ENCODE measurements at regions not wholly inside any gene's neighbourhood (a gene's known extent, or its start where the extent isn't known, plus 50 kb on each side); places are given as distances from the start of the nearest gene placed in this dataset.

DNA sequence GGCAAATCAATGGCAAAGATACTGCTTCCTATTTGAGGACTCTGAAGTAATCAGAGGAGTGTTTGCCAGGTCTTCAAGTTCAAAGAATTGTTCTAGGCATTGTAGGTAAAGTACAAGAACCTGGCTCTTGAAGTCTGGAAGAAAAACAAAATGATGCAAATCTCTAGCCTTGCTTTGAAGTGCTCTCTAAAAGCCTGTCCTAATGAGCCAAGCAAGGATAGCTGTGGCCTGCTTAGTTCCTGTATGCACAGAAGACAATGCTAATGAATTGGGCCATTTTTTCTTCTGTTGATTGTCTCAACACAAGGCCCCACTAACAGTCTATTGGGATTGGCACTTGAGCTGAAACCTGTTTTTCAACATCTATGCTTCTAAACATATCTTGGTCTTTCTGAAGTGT, 165.0 kb upstream of the POU3F2 start:
- no peak for DNase-seq

DNA sequence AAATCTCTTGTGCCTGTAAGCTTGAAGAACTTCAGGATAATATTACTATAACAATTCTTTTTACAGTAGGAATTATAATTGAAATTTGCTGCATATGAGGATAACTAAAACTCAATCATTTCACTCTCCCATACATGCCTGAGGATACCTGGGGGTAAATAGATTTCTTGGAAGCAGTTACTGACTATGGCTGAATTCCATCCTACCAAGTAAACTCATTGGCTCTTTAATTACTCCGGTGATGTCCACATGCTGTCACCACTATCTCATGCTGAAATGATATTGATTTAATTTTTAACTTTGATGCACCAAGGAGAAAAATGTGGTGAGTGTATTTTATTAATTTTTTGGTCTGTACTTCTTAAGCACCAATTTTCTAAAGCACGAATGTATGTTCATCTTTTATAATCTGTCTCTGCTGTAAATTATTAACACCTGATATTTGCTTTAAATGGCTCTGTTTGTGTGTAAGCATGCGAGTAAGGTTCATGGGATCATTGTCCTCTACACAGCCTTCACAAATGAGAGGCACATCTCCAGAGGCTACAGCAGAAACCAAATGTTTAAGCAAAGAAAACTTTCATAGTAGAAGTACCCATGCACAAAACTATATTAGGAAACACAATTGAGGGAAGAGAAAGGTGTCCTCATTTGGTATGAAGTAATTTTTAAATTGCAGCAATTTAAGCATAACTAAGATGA, 164.2 kb upstream of the POU3F2 start:
- no peak for DNase-seq

DNA sequence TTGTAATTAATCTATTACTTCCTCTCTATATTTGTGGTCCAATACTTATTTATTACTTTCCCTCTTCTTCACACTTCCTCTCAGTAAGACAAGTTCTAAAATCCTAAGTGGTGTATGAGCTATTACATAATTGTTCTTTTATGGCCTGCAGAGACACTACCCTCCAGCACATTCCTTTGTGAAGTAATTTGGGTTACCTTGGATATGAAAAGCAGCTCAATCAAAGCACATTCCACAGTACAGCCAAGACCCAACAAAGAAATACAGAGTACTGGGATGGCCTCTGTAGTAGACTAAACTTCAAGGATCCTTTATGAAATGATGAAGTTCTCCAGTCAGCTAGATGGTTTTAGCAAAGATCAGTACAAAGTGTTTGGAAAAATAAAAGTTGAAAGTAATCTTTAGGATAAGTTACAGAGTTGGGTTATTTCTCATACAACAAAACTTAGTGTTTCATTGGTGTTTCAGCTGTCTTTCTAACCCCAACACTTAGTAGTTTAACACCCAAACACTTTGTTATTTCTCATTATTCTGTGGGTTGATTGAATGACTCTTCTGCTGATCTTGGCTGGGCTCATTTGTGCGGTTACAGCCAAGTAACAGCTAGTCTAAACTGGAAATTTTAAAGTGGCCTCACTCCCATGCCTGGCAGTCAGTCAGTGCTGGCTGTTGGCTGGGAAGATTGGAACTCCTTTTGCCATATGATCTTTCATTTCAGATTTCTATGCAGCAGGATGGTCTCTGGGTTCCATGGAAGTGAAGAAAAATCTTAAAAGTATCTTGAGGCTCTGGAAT, 161.5 kb upstream of the POU3F2 start:
- no peak for DNase-seq

DNA sequence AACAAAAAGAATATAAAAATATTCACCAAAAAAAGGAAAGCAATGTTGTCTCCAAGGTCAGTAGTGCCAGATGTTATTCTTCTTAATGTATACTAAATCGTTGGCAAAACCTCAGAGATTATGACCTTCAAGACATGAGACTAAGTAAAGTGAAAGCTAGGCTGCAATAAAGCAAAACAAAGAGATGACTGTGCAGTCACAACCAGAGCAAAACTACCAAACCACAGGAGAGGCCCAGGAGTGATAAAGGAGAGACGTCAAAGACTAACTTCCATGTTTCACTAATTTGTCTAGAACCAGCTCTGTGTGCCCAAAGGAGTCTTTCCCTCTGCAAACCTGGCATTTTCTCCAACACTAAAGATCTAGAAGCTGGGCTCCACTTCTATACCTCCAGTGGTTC, 155.9 kb upstream of the POU3F2 start:
- DNase-seq: no peak

DNA sequence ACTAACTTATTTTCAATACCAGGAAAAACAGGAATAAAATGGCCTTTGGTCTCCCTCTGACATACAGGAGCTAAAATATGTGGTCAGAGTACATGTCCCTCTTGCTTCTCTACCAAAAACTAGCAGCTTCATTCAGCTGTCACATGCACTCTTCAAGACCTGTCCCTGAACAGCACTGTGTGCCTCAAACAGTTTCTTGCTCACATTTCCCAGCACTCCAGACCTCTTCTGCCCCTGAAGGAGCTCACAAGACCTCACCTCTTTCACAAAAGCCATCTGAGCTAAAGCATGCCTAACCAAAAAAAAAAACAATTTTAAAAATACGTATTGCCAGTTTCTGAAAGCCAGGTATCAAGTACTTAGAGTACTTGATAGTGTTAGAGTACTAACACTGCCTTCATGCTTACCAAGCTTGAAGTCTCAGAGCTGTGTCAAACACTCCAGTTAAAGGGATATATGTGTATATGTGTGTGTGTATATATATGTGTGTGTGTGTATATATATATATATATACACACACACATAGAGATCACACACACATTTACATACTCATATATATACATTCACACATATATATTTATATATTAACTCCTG, 148.3 kb upstream of the POU3F2 start:
- DNase-seq: no peak

DNA sequence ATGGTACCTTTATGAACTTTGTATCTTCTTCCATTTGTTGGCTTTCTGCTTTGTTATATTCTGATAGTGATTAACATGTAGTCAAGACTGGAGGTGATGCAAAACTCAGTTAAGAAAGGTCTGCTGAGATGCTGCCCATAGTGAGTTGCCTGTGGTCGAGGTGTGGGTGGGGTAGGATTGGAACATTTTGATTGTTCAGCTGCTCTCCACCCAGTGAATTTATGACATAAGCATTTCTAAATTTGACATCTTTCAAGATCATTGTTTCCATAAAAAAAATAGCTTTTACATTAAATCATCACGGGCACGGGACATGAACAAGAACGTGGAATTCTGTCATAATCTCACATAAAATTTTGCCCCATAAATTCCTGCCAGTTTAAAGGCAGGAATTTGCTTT, 146.6 kb upstream of the POU3F2 start:
- DNase-seq: peak; percentile 3

DNA sequence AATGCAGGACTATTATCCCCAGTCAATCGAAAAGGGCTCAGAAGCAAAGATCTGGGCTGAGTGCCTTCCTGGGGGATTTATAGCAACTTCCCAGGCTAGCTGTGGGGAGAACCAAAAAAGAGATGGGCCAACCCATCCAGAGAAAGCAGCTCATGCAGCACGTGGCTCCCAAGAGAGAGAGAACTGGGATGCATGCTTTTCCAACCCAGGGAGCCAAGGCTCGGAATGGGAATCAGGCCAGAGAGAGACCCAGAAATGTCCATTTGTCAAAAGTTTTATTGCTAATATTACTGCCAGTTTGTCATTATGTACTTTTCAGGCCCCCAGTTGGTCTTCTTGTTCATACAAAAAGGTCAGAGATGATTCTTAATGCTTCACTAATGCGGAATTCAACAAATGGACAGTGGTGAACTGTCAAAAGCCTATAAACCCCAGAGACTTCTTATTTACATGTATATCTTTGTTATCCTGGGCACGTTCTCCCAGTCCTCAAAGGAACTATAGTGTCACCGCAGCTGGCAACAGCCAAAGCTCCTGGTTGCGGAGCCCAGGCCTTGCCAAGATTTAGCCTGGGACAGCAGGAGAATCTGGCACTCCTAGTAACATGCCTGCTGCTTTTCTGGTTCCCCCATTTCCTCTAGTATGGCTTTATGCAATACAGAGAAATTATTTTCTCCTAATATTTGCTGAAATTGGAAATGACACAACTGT, 139.1 kb upstream of the POU3F2 start:
- no peak for DNase-seq

DNA sequence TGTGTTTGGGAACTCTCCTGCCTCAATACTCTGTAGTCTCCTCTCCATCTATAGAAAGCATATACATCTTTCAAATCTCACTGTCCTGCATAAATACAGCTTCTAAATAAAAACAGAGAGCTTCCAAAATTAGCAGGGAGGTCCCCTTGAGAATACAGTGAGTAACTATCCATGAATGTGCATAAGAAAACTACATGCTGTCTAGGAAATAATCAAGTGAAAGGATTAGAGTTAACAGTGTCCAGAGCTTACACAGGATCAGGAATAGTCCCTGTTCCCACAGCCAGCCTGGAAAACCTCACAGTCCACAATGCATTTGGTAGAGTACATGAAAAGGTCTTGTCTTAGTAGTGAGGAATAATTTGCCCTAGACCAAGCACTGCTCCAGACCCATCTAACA, 123.0 kb upstream of the POU3F2 start:
- DNase-seq: no peak

DNA sequence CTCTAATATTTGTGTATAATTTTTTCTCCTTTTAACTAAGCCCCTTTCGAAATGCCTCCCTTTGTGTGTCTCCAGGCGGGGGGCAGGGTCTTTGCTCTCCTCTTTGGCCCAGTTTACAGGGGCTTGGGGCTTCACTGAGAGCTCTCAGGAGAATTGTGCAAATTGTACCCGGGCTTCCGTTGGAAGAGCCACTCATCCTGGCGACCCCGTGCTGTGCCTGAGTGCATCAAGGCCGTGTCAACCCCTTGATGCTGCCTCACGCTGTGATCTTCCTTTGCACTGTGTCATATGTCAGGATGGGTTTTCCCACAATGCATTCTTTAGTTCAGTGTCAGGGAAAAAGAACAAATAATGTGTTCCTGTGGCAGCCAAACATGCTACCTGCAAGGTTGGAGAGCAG, 118.0 kb upstream of the POU3F2 start:
- DNase-seq: no peak

DNA sequence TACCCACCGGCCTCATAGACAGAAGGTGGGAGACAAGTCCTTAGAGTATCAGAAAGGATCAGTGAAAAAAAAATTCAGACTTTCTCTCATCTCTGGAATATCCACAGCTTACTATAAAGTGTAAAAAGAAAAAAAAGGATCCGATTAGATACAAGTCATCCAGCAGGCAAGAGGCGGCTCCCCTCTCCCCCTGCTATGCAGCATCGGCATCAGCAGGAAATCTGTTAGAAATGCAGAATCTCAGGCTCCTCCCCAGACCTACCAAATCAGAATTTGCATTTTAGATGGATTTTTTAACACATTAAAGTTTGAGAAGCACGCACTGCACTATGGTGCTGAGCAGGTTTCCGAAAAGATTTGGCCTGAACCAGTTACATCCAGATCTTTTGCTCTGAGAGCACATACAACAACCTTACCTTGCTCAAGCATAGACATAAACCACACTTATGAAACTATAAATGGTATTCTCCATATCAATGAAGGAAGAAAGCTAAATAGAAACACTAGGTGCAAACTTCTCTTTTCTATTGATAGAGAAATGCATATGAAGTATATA, 117.0 kb upstream of the POU3F2 start:
- no peak for DNase-seq

DNA sequence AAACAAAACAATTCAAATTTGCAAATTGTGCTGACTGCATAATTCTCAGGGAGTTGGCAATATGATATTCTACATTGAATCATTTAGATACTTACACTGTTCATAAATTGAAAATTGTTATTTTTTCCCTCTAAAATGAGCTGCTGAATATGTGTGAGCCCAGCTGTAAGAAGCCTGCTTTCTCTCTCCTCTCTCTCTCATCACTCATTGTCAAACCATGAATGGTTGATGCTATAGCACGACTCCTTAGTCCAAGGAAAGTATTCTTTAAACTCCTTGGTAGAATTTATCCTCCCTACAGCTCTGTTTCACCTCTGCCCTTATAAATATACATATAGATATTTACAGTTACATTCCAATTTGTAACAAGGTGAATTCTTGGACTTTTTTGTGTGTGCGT, 116.4 kb upstream of the POU3F2 start:
- no peak for DNase-seq

DNA sequence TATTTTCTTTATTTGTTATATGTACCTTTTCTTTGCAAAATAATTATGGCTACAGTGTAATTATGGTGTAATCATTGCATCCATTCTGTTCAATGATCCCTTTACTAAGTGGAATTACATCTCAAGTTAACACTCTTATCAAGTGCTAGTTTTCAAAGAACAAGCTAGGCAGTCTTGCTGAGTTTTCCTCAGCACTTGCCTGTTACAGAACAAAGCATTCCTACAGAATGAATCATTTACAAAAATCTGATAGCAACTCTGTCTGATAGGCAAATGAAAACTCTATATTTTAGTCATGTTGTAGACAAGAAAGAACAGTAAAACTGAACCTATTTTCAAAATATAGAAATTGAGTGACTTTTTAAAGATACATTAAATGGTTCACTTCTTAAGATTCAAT, 109.8 kb upstream of the POU3F2 start:
- no peak for DNase-seq

DNA sequence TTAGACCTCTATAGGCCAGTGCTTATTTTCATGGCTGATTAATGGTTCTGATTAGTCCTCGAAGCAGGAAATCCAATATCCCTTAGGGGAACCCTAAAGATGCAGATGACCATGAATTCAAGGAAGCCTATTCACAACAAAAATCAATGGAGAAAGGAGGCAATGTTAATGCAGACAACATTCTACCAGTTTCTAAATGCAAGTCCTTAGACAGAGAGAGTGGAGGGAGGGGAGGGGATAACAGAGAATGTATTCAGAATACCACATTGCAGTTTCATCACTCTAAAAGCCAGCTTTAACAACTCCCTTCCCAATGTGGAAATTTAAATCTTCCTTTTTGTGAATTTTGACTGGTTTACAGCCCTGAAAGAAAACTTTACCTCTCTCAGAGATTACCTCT, 87.1 kb upstream of the POU3F2 start:
- no peak for DNase-seq

DNA sequence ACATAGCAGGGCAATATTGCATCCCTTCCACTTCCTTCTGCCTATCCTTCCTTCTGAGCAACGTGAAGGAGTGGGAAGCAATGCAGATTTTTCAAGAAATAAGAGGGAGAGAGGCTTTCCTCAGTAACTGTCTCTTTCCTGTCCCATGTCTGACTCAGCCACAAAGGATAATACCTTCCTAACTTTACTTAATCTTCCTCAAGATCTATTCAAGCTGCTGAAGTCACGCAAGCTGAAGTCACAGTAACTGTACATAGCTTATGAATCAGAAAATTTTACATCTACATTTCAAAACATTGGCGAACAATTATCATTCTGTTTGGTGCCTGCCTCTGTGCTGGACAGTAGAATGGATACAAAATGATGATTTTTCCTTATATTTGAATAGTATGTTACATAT, 86.4 kb upstream of the POU3F2 start:
- no peak for DNase-seq

DNA sequence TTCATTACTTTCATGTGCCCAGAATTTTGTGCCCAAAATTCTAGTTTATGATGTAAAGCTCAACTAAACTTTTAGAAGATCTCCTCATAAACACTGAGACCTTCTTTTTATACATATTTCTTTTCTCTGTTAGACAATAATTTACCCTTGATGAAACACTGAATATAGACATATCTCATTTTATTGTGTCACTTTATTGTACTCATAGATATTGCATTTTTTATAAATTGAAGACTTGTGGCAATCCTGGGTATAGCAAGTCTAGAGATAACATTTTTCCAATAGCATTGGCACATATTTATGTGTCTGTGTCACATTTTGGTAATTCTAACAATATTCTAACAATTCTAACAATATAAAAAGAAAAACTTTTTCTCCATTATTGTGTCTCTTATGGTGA, 74.9 kb upstream of the POU3F2 start:
- no peak for DNase-seq

DNA sequence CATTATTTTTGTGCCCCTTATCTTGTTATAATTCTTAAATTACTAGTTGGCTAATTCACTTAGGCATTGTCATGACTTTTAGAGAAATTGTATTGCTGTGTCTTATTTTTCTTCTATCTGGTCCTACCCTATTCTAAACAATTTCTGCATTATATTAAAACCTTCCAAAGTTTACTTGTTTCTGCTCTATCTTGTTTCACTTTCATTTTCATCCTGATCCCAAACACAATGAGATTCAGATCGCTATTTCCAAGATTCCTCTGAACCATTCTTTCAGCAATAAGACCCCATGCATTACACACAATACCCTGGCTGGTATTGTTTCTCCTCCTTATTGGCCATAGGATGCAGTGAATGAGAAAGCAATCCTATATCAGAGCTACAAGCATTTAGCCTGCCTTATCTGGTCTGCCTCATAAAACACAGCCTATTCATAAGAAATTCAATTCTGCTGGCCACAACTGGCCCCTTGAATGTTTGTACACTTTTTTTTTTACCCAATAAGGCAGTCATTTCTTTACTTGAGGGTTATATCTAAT, 69.9 kb upstream of the POU3F2 start:
- DNase-seq: no peak

DNA sequence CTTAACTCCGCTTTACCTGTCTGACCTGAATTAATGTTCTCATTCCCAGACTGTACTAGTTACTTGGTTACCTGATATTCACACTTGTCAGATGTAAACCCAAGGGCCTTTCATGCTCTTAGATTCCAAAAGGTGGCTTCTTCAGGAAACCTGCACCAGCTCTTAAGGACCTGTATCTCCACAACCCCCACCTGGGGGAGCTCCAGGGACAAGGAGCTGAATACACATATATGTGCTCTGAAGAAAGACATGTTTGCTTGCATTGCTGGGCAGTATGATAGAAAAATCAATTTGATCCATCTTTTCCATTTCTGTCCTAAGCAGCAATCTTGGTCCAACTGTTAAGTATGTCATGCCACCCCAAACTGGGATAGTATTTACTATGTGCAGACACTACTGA, 64.8 kb upstream of the POU3F2 start:
- DNase-seq: peak; percentile 12

DNA sequence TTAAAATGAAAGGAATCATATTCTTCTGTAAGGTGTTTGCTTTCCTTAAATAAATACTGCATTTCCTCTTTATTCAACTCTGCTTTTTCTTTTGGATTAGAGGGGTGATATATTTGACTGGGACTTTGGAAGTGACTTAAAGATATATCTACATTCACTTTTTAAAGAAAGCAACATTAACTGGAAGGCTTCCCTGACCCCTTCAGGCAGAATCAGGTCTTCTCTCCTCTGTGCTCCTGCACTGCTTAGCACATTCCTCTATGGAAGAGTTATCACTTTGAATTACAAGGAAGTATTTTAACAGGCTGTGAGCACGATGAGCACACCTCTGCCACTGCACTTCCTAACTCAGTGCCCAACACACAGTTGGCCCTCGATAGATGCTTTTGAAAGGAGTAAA, 59.2 kb upstream of the POU3F2 start:
- no peak for DNase-seq

DNA sequence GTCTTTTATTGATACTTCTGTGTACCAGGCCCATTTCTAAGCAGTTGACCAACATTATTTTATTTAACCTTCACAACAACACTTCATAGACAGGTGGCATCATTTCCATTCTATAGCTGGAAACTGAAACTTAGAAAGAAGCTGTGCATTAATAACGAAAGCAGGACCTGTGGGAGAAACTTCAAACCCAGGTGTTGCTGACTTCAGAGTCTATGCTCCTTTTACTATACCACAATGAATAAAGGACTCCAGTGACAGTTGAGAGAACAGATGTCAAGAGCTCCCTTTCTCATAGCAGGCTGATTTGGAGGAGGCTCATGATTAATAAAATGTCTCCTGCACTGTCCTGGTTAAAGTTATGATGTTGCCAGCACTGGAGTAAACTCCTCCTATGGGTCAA, 56.6 kb upstream of the POU3F2 start:
- DNase-seq: no peak

DNA sequence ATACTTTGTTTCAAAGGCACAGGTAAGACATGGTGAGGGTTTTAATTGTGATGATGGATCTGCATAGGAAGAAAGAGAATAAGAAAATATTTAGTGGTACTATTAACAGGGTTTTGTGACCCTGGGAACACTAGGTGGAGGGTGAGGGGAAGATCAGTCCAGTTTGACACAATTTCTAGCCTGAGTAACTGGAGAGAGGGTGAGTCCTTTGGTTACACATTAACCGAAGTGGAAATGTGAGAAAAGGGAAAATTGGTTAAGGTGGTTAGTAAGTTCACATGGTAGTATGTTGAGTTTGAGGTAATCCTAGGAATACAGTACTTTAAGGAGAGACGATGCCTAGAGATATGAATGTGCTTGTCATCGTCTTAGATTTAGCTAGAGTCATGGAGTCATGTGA, 54.8 kb upstream of the POU3F2 start:
- DNase-seq: no peak

DNA sequence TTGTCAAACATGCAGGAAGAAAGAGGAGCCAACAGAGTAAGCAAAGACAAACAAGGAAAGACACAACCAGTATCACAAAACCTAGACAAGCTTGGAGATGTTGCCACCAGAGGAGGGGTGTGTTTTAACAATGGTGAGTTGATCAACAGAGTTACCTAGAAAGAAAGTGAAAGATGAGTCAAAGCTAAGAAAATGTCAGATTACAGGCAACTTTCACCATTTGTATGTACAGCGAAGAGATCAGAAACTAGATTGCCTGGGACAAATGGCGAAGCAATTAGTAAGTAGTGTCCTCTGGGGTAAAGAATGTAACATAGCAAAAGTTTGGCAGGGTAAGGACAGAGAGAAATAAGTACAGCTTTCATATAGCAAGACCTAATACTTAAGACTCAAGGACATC, 51.6 kb upstream of the POU3F2 start:
- DNase-seq: no peak

DNA sequence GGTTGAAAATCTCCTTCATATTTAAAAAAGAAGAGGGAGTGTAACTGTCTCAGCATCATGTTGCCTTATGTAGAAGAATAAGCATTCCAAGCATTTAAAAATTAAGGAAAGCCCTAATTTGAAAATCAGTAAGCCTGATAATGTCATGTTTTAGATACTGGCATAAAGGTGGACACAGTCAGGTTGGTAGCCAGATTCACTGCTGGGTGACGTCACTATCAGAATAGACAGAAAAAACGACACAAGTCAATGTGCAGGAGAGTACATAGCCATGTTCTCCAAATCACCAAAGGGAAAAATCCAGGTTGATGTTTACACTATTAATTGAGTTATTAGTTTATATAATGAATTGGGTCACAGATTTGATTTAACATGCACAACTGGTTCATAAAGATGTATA, 50.8 kb upstream of the POU3F2 start:
- DNase-seq: no peak
